ENCODE measurements at regions not wholly inside any gene's neighbourhood (a gene's known extent, or its start where the extent isn't known, plus 50 kb on each side); places are given as distances from the start of the nearest gene placed in this dataset.

DNA sequence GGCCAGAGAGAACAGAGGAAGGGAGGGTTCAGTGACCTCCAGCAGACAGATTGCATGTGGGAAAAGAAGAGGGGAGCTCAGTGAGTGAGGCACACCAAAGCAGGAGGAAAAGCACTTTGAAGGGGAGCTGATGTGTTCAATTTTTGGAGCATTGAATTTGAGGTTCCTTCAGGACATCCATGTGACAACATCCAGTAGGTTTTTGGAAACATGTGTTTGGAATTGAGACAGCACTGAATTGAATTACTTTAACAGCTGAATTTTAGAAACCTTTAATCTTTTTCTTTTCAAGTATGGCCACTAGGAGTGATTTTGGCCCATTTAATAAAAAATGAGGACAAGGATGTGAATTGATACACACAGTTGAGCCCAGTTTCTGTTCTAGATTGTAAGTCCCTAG lies 101.8 kb upstream of the SEC61G start:
- TF ChIP-seq, protein P1, sequence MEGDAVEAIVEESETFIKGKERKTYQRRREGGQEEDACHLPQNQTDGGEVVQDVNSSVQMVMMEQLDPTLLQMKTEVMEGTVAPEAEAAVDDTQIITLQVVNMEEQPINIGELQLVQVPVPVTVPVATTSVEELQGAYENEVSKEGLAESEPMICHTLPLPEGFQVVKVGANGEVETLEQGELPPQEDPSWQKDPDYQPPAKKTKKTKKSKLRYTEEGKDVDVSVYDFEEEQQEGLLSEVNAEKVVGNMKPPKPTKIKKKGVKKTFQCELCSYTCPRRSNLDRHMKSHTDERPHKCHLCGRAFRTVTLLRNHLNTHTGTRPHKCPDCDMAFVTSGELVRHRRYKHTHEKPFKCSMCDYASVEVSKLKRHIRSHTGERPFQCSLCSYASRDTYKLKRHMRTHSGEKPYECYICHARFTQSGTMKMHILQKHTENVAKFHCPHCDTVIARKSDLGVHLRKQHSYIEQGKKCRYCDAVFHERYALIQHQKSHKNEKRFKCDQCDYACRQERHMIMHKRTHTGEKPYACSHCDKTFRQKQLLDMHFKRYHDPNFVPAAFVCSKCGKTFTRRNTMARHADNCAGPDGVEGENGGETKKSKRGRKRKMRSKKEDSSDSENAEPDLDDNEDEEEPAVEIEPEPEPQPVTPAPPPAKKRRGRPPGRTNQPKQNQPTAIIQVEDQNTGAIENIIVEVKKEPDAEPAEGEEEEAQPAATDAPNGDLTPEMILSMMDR (IDR thresholded peaks at IDR 0.05) = no peak
- TF ChIP-seq POLR2A (IDR thresholded peaks at IDR 0.05) = no peak
- TF ChIP-seq POLR2AphosphoS5 (IDR thresholded peaks at IDR 0.05) = no peak
